ENCODE measurements at regions not wholly inside any gene's neighbourhood (a gene's known extent, or its start where the extent isn't known, plus 50 kb on each side); places are given as distances from the start of the nearest gene placed in this dataset.

DNA sequence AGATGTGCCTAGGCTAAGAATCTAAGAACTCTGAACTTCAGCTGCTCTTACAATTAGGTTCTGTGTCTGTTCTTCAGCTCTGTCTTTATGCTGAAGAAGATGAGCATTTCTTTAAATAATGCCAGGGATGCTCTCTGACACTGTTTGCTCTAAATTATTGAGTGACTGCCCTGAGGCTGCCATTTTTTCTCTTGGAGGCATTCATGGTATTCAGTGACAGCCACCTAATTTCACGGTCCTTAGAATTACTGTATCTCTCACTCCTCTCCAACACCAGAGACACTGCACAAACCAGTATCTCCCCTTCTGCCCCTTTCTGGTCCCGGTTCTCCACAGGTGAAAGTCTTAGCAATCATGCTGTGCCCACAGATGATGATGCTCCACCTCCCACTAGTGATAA lies 123.6 kb upstream of the MPHOSPH6 start:
- POLR2A ChIA-PET (ENCODE audit: unreplicated experiment), result no interaction called here
- Histone ChIP-seq H3K14ac (replicated peaks; ENCODE audit: low read depth, low read length) (no peak overlapping the region), H3K27ac (ENCODE audit: insufficient read depth, low read length) (no peak overlapping the region), H4K91ac (ENCODE audit: insufficient read depth, low read depth, low read length) (no peak overlapping the region), H4K20me1 (ENCODE audit: insufficient read depth, low read length) (no peaks in the 10 kb centered on the region), H3K36me3 (ENCODE audit: control insufficient read depth, insufficient read depth, low read length) (no peaks in the 10 kb centered on the region), H4K8ac (ENCODE audit: low read depth in 2 of 2, low read length in 2 of 2) (no peak overlapping the region), H2AK9ac (replicated peaks; ENCODE audit: low read depth, low read length, poor library complexity) (no peak overlapping the region), H3K56ac (ENCODE audit: extremely low read depth, insufficient read depth, low read length) (no peak overlapping the region), H3K23ac (ENCODE audit: low read depth, low read length) (no peak overlapping the region), H3K9me3 (ENCODE audit: control insufficient read depth, insufficient read depth, low read length) (no peaks in the 10 kb centered on the region), H3K4ac (ENCODE audit: low read depth, low read length) (no peak overlapping the region), H3K4me2 (ENCODE audit: low read depth, low read length) (no peak overlapping the region), H3K9ac (ENCODE audit: low read depth, low read length) (no peak overlapping the region), H2BK5ac (ENCODE audit: low read depth, low read length, poor library complexity, severe bottlenecking) (no peak overlapping the region), H3K18ac (ENCODE audit: low read depth, low read length) (no peak overlapping the region), H2AK5ac (ENCODE audit: low read depth, low read length) (no peak overlapping the region), H2BK15ac (ENCODE audit: low read depth, low read length) (no peak overlapping the region), H3K4me3 (ENCODE audit: insufficient read depth, low read depth, low read length) (no peak overlapping the region), H4K5ac (ENCODE audit: low read depth, low read length) (no peak overlapping the region), H2BK20ac (ENCODE audit: low read depth, low read length) (no peak overlapping the region), H3K79me1 (ENCODE audit: low read depth in 1 of 2, low read length in 2 of 2) (no peaks in the 10 kb centered on the region), H2BK120ac (ENCODE audit: low read depth, low read length) (no peak overlapping the region), H3K27me3 (ENCODE audit: control insufficient read depth, insufficient read depth, low read length) (no peaks in the 10 kb centered on the region), H2AFZ (replicated peaks; ENCODE audit: low read length, poor library complexity) (no peak overlapping the region), H3K9me1 (ENCODE audit: insufficient read depth, low read length) (no peaks in the 10 kb centered on the region), H3K4me1 (ENCODE audit: control insufficient read depth, insufficient read depth, low read length) (no peaks in the 10 kb centered on the region)
- DNase-seq, result no peak
- CTCF ChIA-PET, result no interaction called here
- WGBS, 2 experiments (ENCODE audit: extremely low coverage in 2 of 2, insufficient read length in 1 of 2), result 50% methylated on average over 1 of the region's 2 CpGs; no CpG with 5 or more reads in 1 of the 2 experiments
- in situ Hi-C loops (cut with MboI; ENCODE audit: low sequenced_read_pairs), result no loop called here
- dilution Hi-C loops (cut with HindIII; ENCODE audit: low sequenced_read_pairs, unreplicated experiment), result no loop called here
- no peak for ATAC-seq (ENCODE audit: low read depth)
- TF ChIP-seq RAD21 (IDR thresholded peaks at IDR 0.05; ENCODE audit: low read length) (no peak), MAZ (IDR thresholded peaks at IDR 0.05; ENCODE audit: borderline replicate concordance, low read depth, low read length) (no peak), SMC3 (IDR thresholded peaks at IDR 0.05; ENCODE audit: low read depth, low read length) (no peak), CHD1 (IDR thresholded peaks at IDR 0.05; ENCODE audit: low read depth, low read length) (no peak), BHLHE40 (IDR thresholded peaks at IDR 0.05; ENCODE audit: low read depth, low read length) (no peak), ELK1 (IDR thresholded peaks at IDR 0.05; ENCODE audit: borderline replicate concordance, low read depth, low read length) (no peak), FOS (IDR thresholded peaks at IDR 0.05; ENCODE audit: low read depth, low read length) (no peak), RFX5 (IDR thresholded peaks at IDR 0.05; ENCODE audit: low read depth, low read length) (no peak), USF2 (IDR thresholded peaks at IDR 0.05; ENCODE audit: low read depth, low read length) (no peak), MXI1 (IDR thresholded peaks at IDR 0.05; ENCODE audit: borderline replicate concordance, low read depth, low read length) (no peak), RCOR1 (IDR thresholded peaks at IDR 0.05; ENCODE audit: insufficient replicate concordance, low read length) (no peak), NFE2L2 (IDR thresholded peaks at IDR 0.05; ENCODE audit: low read depth, low read length) (no peak), MAFK (IDR thresholded peaks at IDR 0.05; ENCODE audit: low read depth, low read length) (no peak), CEBPB (IDR thresholded peaks at IDR 0.05; ENCODE audit: low read depth, low read length) (no peak)
- TF ChIP-seq, protein P1, sequence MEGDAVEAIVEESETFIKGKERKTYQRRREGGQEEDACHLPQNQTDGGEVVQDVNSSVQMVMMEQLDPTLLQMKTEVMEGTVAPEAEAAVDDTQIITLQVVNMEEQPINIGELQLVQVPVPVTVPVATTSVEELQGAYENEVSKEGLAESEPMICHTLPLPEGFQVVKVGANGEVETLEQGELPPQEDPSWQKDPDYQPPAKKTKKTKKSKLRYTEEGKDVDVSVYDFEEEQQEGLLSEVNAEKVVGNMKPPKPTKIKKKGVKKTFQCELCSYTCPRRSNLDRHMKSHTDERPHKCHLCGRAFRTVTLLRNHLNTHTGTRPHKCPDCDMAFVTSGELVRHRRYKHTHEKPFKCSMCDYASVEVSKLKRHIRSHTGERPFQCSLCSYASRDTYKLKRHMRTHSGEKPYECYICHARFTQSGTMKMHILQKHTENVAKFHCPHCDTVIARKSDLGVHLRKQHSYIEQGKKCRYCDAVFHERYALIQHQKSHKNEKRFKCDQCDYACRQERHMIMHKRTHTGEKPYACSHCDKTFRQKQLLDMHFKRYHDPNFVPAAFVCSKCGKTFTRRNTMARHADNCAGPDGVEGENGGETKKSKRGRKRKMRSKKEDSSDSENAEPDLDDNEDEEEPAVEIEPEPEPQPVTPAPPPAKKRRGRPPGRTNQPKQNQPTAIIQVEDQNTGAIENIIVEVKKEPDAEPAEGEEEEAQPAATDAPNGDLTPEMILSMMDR (conservative IDR thresholded peaks at IDR 0.05; ENCODE audit: low read depth, low read length), result no peak
- intact Hi-C loops (cut with micrococcal nuclease), result no loop called here
- no TSS peak for BruUV-seq (replicated peaks)
